GM19455 (cell line): ENCODE measurements at regions not wholly inside any gene's neighbourhood (a gene's known extent, or its start where the extent isn't known, plus 50 kb on each side); places are given as distances from the start of the nearest gene placed in this dataset.

Experiments used
- ATAC-seq: cut with Tn5 transposase; IDR thresholded peaks from one replicate; pipeline ENCODE4 v1.9.1; 2021; ENCODE audit not compliant: unreplicated experiment

GRCh38 chr4:128410037-128410436 is 122.4 kb upstream of the PGRMC2 start:
- no peak for ATAC-seq

DNA sequence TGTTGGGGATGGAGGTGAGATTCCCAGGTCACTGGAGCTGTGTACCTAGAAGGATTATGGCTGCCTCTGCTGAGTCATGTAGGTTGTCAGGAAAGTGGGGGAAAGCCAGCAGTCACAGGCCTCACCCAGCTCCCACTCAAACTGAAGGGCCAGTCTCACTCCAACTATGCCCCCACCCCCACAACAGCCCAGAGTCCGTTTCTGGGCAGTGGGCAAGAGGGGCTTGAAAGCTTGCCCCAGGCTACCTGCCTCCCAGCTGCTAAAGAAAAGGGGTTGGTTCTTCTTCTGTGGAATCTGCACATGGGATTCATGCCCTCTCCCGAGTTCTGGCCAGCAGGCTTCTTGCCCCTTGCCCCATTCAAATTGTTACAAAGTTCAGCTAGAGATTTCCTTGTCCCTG is 116.0 kb upstream of the PGRMC2 start:
- ATAC-seq: no peak

DNA sequence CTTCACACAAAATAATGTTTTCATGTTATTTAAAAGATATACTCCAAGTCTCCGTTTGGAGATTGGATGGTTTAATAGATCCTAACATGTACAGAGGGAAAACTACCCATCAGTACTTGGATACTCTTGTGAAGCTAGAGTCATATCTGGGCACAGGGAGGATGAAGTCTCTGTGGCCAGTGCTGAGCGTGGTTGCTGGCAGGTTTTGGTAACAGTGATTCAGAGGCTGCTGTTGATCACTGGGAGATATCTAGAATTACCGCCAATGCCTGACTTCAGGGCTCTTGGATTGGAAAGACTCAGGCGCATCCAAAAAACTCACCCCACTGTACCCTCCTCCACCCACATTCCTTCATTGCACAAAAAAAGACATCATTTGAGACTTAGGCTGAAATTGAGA is 107.2 kb upstream of the PGRMC2 start:
- no peak for ATAC-seq

DNA sequence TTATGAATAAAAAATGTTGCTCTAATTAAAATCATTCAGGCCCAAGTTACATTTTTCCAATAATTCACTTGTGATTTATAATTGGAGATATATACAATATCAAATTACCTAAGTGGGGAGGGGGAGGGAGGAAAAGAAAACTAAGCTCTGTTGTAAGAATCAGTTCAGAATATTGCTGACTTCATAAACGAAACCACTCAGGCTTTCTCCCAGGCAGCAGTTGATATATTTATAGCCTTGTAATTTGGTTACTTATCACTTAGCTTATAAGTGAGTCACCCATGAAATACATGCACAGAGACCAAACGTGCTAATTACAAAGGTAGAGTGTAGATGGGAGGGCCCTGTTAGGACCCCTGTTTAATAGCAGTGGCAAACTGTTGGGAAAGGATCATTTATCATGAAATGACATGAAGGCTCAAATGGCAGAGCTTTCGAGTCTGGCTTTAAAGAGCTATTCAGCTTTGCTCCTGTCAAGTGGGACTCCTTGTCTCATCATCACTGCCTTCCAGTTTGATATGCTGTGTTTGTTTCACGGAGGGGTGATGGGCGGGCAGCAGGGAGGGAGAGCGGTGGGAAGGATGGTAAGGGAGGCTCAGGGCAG is 105.6 kb upstream of the PGRMC2 start:
- ATAC-seq: no peak

GRCh38 chr4:128390475-128390996 is 102.9 kb upstream of the PGRMC2 start:
- ATAC-seq: no peak

GRCh38 chr4:128388796-128389195 is 101.2 kb upstream of the PGRMC2 start:
- ATAC-seq: no peak

- no peak for ATAC-seq
Observed at GRCh38 chr4:128388352-128388630, 100.7 kb upstream of the PGRMC2 start.

GRCh38 chr4:128387600-128388351 is 100.2 kb upstream of the PGRMC2 start:
- no peak for ATAC-seq

DNA sequence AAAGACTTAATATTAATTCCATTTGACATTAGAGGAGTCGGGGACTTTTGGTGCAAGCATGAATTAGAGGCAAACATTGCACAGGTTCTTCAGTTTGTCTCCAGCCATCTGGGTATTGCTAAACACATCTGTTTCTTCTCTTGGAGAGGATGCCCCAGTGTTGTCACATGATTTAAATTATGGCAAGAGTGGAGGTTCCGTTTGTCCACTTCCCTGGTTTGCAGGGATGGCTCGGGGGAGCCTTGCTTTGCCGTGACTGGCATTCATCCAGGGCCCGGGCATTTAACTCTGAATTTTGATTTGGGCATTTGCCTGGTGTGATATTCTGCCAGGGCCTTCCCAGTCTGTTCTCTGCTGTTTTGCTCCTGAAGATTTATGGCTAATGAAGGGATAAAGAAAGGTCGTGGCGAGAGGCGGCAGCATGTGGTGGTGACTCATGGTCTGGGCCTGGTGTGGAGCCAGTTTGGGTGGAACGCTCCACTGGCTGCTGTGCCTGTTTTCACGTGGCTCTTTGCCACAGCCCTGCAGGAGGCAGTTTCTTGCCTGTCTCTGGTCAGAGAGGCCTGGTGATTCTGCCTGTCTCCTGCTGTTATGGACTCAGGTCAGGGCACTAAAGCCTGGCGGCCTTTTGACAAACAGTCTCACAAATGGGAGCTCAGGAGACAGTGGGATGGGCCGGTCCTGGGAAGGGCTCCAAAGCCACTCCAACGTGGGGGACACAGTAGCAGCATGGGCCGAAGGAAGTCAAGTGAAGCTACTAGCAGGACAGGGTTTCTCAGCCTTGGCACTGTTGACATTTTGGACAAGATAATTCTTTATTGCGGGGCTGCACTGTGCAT is 99.4 kb upstream of the PGRMC2 start:
- no peak for ATAC-seq

- no peak for ATAC-seq
Observed at GRCh38 chr4:128385683-128386304, 98.2 kb upstream of the PGRMC2 start.

- no peak for ATAC-seq
Observed at GRCh38 chr4:128384765-128385598, 97.4 kb upstream of the PGRMC2 start.

DNA sequence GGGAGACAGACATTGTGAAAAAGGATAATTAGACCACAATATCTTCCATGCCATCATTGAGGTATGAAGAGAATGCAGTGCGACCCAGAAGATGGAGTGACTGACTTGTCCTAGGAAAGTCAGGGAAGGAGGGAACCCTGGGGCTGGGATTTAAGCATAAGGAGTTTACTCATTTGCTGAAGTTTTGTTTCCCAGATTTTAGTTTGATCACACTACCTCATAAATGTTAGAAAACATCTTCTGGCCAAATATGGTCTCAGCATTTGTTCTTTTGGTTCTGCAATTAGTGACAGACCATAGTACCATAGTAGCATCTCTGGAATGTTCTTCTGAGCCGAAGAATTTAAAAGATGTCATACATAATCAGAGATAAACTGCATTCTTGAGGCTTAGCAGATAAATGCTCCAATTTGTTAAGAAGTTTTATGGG is 96.5 kb upstream of the PGRMC2 start:
- ATAC-seq: no peak

DNA sequence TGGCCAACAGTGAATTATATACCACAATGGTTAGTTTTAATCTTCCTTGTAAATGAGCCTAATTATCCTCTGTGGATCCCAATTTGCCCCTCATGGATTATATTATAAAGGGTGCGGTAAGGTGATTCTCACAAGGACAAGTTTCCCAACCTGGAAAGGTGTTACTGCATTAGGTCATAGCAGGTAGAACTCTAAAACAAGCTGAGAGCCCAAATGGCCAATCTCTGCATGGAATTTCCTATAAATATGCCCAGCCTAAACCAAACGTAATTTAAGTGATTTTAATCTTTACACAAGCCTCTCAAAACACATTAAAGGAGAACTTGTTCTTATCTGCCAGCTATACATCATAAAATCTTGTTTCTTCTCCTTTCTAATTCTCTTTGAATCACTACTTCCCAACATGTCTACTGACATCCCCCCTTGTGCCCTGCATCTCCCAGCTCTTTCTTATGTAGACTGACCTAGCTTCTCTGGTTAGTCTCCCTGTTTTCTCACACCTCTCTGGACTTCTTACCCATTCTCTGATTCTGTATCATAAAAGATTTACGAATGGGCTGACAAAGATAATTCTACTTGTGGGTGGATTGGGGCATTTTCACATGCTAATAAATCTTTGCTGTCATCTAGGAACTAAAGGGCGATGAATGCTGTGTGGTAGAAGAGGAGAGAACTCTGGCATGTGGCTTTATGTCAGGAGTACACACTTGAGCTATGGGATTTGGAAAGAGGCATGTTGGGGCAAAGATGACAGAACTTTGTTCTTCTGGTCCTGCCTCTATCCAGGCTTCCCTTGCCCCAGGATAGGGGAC is 94.3 kb upstream of the PGRMC2 start:
- ATAC-seq: no peak

DNA sequence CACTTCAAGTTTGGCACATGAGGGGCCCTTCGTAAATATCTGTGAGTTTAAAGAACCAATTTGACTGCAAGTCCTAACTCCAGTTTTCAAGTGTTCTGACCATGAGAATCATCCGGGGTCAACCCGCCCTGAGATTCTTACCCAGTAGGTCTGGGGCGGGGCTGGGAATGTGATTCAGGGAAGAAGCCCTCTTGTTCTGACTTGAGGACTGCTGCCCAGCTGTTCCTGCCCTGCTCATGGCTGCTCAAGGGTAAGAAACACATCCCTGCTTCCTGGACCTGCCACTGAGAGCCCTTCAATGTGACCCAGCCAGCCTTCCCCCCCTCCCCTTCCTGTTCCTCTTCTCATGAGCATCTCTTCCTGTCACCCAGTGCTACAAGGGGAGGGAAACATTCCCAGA is 92.7 kb upstream of the PGRMC2 start:
- no peak for ATAC-seq

GRCh38 chr4:128379860-128380259 is 92.2 kb upstream of the PGRMC2 start:
- ATAC-seq: no peak

- no peak for ATAC-seq
Observed at GRCh38 chr4:128378668-128379067, 91.1 kb upstream of the PGRMC2 start.

GRCh38 chr4:128376958-128377357 is 89.3 kb upstream of the PGRMC2 start:
- no peak for ATAC-seq

- ATAC-seq: no peak
Observed at GRCh38 chr4:128376303-128376702, 88.7 kb upstream of the PGRMC2 start.

DNA sequence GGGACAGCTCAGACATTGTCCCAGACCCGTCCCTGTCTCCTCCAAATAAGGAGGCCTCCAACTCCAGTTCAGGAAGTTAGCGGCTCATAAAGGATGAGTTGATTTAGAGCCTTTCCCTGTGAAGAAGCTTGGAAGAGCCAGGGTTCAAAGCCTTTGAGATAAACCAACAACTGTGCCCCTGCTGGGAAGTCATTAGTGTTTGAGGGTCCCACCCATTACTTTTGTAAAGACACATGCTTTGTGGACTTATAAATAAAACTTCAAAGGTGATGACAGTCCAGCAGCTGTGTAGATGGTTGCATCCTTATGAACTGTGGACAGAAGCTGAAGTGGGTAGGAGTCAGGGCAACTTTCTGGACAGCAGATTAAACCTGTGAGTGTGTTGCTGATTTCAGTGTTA is 86.0 kb upstream of the PGRMC2 start:
- no peak for ATAC-seq

GRCh38 chr4:128371876-128372275 is 84.3 kb upstream of the PGRMC2 start:
- no peak for ATAC-seq
